Esophagus muscularis mucosa (tissue), 3 donors: ENCODE measurements at regions not wholly inside any gene's neighbourhood (a gene's known extent, or its start where the extent isn't known, plus 50 kb on each side); places are given as distances from the start of the nearest gene placed in this dataset.

Experiments
- POLR2A ChIP-seq: fragments of 450-650 bp; IDR thresholded peaks from one replicate; pipeline ENCODE4 v1.6.1; 2017; ENCODE audit warnings: antibody characterized with exemption, moderate library complexity, mild to moderate bottlenecking, low read depth
- POLR2AphosphoS5 ChIP-seq, 2 donors: sonication (generic); formaldehyde crosslinking; IDR thresholded peaks; one replicate each; pipeline ENCODE4 v1.6.1; 2017; ENCODE audit warnings: antibody characterized with exemption in 2 of 2
- TF ChIP-seq, protein P1 (sequence below), 3 experiments: fragments of 200-600 bp in 2 of 3; fragments of 450-650 bp in 1 of 3; sonication (generic) in 2 of 3; IDR thresholded peaks; one replicate each; pipeline ENCODE4 v1.5.1; 2017 to 2019; ENCODE audit warnings: antibody characterized with exemption in 3 of 3, mild to moderate bottlenecking in 2 of 3, moderate library complexity in 1 of 3

DNA sequence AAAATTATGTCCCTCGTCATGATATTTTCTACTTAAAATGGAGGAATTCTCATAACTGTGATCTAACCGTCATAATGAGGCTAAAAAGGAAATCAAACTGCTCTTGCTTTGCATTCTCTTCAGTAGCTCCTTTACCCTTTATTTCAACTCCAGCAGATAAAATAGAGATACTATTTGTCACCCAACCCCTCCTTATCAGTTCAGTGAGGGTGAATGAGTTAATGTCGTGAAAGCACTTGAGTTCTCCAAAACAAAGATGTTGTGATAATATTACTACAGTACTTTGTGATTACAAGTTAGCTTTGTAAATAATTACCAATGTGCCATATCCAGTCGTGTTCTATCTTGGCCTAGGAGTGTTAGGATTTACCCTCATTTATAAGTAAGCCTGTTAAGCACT lies 63.4 kb upstream of the ANKRD28 start:
- no peak for TF ChIP-seq POLR2AphosphoS5 (IDR thresholded peaks at IDR 0.05)
- no peak for TF ChIP-seq POLR2A
- TF ChIP-seq, protein P1, sequence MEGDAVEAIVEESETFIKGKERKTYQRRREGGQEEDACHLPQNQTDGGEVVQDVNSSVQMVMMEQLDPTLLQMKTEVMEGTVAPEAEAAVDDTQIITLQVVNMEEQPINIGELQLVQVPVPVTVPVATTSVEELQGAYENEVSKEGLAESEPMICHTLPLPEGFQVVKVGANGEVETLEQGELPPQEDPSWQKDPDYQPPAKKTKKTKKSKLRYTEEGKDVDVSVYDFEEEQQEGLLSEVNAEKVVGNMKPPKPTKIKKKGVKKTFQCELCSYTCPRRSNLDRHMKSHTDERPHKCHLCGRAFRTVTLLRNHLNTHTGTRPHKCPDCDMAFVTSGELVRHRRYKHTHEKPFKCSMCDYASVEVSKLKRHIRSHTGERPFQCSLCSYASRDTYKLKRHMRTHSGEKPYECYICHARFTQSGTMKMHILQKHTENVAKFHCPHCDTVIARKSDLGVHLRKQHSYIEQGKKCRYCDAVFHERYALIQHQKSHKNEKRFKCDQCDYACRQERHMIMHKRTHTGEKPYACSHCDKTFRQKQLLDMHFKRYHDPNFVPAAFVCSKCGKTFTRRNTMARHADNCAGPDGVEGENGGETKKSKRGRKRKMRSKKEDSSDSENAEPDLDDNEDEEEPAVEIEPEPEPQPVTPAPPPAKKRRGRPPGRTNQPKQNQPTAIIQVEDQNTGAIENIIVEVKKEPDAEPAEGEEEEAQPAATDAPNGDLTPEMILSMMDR (IDR thresholded peaks at IDR 0.05): no peak
